GM12864 (cell line): ENCODE measurements at regions not wholly inside any gene's neighbourhood (a gene's known extent, or its start where the extent isn't known, plus 50 kb on each side); places are given as distances from the start of the nearest gene placed in this dataset.

Source experiments
- DNase-seq: peaks from one replicate; pipeline ENCODE4 v3.0.0-alpha.2; 2011; ENCODE audit warnings: low read depth
- H3K4me3 ChIP-seq: 2 replicates; pipeline ENCODE4 v1.5.1; 2011; ENCODE audit warnings: mild to moderate bottlenecking, low read depth, low read length, control low read depth
- CTCF ChIP-seq: IDR thresholded peaks from 2 replicates; pipeline ENCODE4 v1.5.1; 2011; ENCODE audit warnings: low read depth, mild to moderate bottlenecking, moderate library complexity, low read length, control low read depth, inconsistent platforms; ENCODE audit errors: missing control alignments

GRCh38 chr9:87085521-87085920, 138.2 kb upstream of the GAS1 start:
- no peak for TF ChIP-seq CTCF
- H3K4me3 ChIP-seq: no peak overlapping the region
- DNase-seq: no peak

GRCh38 chr9:87086221-87086818, 139.0 kb upstream of the GAS1 start:
- DNase-seq: no peak
- H3K4me3 ChIP-seq: no peak overlapping the region
- TF ChIP-seq CTCF: no peak

- no peak for DNase-seq
- H3K4me3 ChIP-seq: no peak overlapping the region
- TF ChIP-seq CTCF: no peak
Observed at GRCh38 chr9:87087197-87087596, 139.9 kb upstream of the GAS1 start.

- H3K4me3 ChIP-seq: no peak overlapping the region
- DNase-seq: no peak
- TF ChIP-seq CTCF: no peak
Observed at GRCh38 chr9:87088192-87088591, 140.9 kb upstream of the GAS1 start.

- no peak for TF ChIP-seq CTCF
Observed at GRCh38 chr9:87088621-87089365, 141.5 kb upstream of the GAS1 start.

GRCh38 chr9:87089506-87089905, 142.2 kb upstream of the GAS1 start:
- no peak for DNase-seq
- TF ChIP-seq CTCF: no peak
- no peak overlapping the region for H3K4me3 ChIP-seq

More at GRCh38 chr9:87088621-87089365, 141.5 kb upstream of the GAS1 start:
- H3K4me3 ChIP-seq: no peak overlapping the region
- DNase-seq: no peak

- no peak for TF ChIP-seq CTCF
- no peak for DNase-seq
- H3K4me3 ChIP-seq: no peak overlapping the region
Observed at GRCh38 chr9:87089929-87090328, 142.6 kb upstream of the GAS1 start.
